H1 (cell line): ENCODE measurements at regions not wholly inside any gene's neighbourhood (a gene's known extent, or its start where the extent isn't known, plus 50 kb on each side); places are given as distances from the start of the nearest gene placed in this dataset.

Experiments
- CEBPB ChIP-seq: IDR thresholded peaks from 2 replicates; pipeline ENCODE4 v1.6.1; 2012; ENCODE audit warnings: low read depth, low read length
- EZH2 ChIP-seq: fragments of 200-600 bp; sonication (generic); IDR thresholded peaks from 2 replicates; pipeline ENCODE4 v1.7.1; 2012; ENCODE audit warnings: low read depth, mild to moderate bottlenecking, moderate library complexity, low read length, inconsistent platforms; ENCODE audit not compliant: severe bottlenecking
- GABPA ChIP-seq: IDR thresholded peaks from 2 replicates; pipeline ENCODE4 v1.6.1; 2011; ENCODE audit warnings: mild to moderate bottlenecking, low read length, moderate library complexity, borderline replicate concordance; ENCODE audit not compliant: insufficient read depth
- POLR2A ChIP-seq, 2 experiments: IDR thresholded peaks; 1 replicate in 1 of 2; 2 replicates in 1 of 2; pipeline ENCODE4 v1.6.1; 2011; ENCODE audit warnings: low read depth in 2 of 2, low read length in 2 of 2, mild to moderate bottlenecking in 2 of 2; ENCODE audit errors: control extremely low read depth in 1 of 2
- RXRA ChIP-seq: IDR thresholded peaks from 2 replicates; pipeline ENCODE4 v1.6.1; 2011; ENCODE audit warnings: low read depth, mild to moderate bottlenecking, low read length, moderate library complexity; ENCODE audit not compliant: insufficient read depth
- SIN3A ChIP-seq, 2 experiments: IDR thresholded peaks in 1 of 2; conservative IDR thresholded peaks in 1 of 2; 2 replicates each; pipeline ENCODE4 v1.6.1; 2011 to 2012; ENCODE audit warnings: low read length in 2 of 2, improper control_type of control experiment in 1 of 2, low read depth in 1 of 2, mild to moderate bottlenecking in 1 of 2
- SP2 ChIP-seq: IDR thresholded peaks from 2 replicates; pipeline ENCODE4 v1.6.1; 2012; ENCODE audit warnings: mild to moderate bottlenecking, low read length, inconsistent platforms
- USF2 ChIP-seq: IDR thresholded peaks from 2 replicates; pipeline ENCODE4 v1.6.1; 2011; ENCODE audit warnings: low read length, improper control_type of control experiment
- TF ChIP-seq, protein P1 (sequence below), 3 experiments: IDR thresholded peaks; 1 replicate in 2 of 3; 2 replicates in 1 of 3; pipeline versions ENCODE4 v1.5.1 to v1.6.1; 2011; ENCODE audit warnings: low read length in 3 of 3, mild to moderate bottlenecking in 3 of 3, inconsistent platforms in 2 of 3, low read depth in 1 of 3, moderate library complexity in 1 of 3; ENCODE audit not compliant: insufficient read depth in 1 of 3; ENCODE audit errors: control extremely low read depth in 1 of 3

GRCh38 chr22:49305214-49305965 is 522.3 kb downstream of the BRD1 start:
- no peak for TF ChIP-seq POLR2A (IDR thresholded peaks at IDR 0.05; ENCODE audit: control extremely low read depth in 1 of 2, low read depth in 2 of 2, low read length in 2 of 2)
- TF ChIP-seq USF2: no peak
- no peak for TF ChIP-seq EZH2
- no peak for TF ChIP-seq SP2
- no peak for TF ChIP-seq GABPA
- TF ChIP-seq SIN3A (conservative IDR thresholded peaks at IDR 0.05 in 1 of 2, IDR thresholded peaks at IDR 0.05 in 1 of 2; ENCODE audit: low read depth in 1 of 2, low read length in 2 of 2): no peak
- TF ChIP-seq, protein P1, sequence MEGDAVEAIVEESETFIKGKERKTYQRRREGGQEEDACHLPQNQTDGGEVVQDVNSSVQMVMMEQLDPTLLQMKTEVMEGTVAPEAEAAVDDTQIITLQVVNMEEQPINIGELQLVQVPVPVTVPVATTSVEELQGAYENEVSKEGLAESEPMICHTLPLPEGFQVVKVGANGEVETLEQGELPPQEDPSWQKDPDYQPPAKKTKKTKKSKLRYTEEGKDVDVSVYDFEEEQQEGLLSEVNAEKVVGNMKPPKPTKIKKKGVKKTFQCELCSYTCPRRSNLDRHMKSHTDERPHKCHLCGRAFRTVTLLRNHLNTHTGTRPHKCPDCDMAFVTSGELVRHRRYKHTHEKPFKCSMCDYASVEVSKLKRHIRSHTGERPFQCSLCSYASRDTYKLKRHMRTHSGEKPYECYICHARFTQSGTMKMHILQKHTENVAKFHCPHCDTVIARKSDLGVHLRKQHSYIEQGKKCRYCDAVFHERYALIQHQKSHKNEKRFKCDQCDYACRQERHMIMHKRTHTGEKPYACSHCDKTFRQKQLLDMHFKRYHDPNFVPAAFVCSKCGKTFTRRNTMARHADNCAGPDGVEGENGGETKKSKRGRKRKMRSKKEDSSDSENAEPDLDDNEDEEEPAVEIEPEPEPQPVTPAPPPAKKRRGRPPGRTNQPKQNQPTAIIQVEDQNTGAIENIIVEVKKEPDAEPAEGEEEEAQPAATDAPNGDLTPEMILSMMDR (IDR thresholded peaks at IDR 0.05; ENCODE audit: control extremely low read depth in 1 of 3, insufficient read depth in 1 of 3, low read depth in 1 of 3, low read length in 3 of 3): peak; percentile 90 to 96 (median 94)
- no peak for TF ChIP-seq CEBPB
- no peak for TF ChIP-seq RXRA
